IPS-NIHi11 (cell line): ENCODE measurements at regions not wholly inside any gene's neighbourhood (a gene's known extent, or its start where the extent isn't known, plus 50 kb on each side); places are given as distances from the start of the nearest gene placed in this dataset.

ENCODE experiments used
- DNase-seq: peaks from one replicate; pipeline ENCODE4 v3.0.0; 2012; ENCODE audit warnings: mixed read lengths, low spot score

DNA sequence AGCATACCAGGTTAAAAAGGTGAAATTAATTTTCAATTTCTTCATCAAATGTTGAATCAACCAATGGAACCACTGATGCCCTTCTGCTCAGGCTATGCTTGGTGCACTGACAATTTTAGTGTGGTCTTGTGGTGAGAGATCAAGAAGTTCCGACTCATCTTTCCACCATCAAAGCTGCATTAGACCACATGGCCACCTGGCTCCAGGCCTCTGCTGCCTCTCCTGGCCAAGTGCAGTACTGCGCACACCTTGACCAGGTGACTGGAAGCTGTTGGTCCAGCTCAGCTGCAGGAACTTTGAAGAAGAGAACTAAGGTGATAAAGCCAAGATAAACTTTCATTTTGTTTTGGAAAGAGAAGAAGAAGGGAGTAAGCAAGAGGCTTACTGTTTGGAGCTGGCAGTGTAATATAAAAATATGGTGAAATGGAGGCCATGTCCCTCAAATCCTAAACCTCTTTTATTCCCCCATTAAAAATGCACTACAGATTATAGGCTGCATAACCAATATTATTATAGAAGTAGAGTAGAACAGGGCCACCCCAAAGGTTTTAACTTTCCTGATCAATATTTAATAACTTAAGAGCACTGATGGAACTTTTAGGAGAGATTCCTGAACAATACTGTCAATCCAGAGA lies 315.5 kb upstream of the C9orf72 start:
- peak; percentile 50 for DNase-seq

DNA sequence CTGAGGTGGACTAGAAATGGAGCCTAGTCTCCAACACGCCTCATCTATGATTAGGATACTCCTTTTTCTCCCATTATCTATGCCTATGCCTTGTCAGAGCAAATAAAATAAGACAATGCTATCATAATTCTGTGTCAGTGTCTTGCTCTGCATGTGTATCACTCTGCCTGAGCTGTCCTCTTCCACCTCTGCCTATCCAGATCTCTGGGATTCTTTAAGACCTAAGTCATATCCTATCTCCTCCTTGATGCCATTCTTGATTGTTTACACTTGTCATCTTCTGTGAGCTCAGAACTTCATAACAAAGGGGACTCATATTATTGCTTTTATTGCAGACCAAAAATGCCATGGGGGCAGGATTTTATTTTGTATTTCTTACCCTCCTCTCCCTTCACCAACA lies 351.2 kb upstream of the C9orf72 start:
- DNase-seq = no peak

DNA sequence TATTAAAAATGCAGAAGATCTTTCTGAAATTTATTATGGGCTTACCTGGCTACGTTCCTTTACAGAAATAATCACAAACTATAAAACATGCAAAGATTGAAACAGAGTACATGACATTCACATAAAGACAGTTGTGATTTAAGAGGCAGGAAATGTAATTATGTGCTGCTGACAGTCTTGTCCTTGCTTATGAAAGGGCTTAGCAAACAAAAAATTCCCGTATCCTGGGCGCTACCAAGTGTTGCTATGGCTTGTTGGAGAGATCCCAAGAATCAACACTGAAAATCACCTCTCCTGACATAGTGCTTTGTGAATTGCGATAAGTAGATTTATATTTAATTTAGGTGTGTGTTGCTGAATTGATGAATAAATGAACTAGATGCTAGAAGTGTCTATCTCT lies 352.5 kb upstream of the C9orf72 start:
- no peak for DNase-seq

DNA sequence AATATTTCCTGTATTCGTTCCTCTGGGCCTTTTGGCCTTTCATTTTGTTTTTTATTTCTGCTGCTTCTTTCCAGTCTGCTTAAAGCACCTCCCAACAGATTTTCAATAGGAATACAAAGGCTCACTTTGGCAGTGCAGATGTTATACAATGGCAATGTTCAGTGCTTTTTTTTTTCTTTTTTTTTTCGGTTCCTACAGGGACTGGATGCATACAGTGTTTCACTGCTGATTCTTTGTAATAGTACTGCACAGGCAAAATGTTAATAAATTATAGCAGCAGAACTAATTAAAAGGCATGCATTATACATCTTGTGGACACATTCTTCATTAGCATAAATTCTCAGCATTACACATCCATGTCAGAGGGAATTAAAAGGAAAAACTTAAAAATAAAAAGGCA lies 356.6 kb upstream of the C9orf72 start:
- DNase-seq = no peak

DNA sequence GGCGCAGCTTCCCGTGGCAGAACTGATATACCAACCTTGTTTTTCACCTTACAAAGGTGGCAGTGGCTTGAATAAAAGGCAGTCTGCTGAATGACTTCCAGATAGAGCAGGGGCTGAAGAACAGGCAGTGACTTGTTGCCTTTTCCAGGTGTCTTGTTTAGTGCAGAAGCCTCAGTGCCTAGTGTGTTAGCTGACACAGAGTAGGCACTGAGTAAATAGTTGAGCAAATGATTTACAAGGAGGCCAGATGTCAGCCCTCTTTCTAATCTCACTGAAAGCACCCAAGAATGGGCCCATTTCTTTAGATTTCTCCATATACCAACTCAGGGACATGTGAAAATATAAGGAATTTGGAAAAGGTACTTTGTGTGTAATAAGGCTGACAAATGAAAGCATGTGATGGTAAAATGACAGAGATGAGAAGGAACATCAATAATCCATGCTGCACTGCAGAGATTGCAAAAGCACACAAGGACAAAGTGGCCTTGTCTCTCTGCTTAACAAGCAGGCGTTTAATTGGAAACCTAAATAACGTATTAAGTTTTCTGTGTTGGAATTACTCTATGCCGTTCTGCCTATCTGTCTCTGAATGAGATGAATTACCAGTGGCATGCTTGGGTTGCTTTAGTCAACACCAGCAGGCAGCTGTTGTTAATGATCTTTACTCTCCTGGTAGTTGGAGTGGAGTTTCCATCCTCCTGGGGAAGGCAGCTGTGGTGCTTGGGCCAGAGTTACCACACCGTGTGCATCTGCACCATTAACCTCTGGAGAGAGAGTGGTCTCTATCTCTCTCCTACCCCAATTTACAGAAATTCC lies 360.1 kb upstream of the C9orf72 start:
- no peak for DNase-seq

DNA sequence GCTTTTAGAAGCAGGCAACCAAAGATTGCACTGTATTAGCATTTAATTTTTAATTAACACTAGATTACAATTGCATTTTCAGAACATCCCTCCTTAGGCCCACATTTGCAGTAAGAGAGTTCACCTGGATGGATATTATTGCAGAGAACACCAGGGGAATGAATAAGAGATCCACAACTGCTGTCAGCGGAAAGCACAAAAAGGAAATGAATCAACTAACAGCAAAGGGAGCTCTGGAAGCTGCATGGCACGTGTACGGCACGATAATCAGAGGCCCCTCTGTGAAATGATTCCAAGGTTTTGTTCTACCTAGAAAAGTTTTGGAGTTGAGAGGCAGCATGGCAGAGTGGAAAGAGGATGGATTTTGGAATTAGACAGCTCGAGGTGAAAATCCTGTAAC lies 361.2 kb upstream of the C9orf72 start:
- DNase-seq = no peak

DNA sequence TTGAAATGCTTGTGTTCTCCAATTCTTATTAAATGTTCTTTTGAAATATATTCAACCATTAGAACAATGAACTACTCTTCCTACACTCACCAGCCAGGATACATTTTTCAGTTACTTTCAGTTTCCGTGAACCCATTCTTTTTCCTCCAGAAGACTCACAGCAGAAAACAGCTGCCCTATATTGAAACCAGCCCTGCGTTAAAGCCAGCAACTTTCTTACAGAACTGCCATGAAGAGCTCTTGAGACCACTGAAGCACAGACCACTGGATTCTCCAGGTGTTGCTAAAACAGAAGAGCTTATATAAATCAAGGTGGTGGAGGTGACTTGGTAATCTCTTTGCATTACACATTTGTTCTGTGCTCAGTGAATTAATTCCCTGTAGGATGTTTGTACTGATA lies 365.9 kb upstream of the C9orf72 start:
- DNase-seq = no peak

DNA sequence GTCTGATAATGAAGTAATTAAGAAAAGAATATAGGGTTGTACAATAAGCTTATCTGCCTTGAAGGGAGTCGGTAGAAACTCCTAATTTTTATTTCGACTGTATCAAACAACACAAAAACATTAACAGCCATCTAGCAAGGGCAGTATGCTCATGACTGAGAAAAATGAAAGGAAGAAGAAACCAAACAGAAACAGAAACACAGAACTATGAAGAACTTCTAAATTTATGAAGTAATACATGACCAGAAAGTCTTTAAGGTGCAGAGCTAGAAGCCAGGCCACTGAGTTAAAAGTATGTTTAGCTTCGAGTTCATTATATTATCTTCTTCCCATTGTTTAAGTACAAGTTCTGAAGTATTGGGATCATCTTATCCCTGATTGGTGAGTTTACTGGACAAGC lies 367.3 kb upstream of the C9orf72 start:
- no peak for DNase-seq

DNA sequence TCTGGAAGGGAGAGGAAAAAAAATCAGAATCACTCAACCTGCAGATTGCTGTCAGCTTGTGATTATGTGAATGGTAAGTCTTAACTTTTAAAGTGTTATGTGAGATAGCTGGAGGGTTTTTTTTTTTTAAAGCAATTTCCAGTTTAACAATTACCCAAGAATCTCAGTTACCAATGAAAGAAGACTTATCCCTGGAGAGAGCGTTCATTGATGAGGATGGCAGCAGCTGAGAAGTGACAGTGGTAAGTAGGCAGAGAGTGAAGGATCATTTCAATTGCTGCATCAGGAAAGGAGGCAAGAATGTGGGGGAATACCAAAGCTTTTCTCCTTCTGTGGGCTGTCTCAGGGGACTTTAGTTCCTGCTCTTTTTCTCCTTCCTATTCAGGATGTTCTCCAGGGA lies 370.2 kb upstream of the C9orf72 start:
- DNase-seq = no peak

DNA sequence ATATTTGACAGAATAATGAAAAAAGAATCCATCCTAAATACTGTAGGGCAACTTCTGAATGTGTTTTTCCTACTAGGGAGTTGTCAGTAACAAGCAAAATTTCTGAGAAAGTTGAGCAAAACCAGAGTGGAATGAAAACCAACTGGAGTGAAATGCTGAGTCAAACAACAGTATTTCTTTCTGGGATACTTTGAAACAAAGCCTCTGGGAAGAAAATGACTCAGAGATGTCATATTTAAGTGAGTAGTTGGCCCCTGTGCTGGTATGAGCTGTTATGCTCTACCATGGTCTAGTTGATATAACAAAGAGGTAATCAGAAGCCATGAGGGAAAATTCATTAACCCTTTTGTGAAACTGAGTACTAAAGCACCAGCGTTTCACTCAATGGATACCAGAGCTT lies 372.1 kb upstream of the C9orf72 start:
- no peak for DNase-seq

DNA sequence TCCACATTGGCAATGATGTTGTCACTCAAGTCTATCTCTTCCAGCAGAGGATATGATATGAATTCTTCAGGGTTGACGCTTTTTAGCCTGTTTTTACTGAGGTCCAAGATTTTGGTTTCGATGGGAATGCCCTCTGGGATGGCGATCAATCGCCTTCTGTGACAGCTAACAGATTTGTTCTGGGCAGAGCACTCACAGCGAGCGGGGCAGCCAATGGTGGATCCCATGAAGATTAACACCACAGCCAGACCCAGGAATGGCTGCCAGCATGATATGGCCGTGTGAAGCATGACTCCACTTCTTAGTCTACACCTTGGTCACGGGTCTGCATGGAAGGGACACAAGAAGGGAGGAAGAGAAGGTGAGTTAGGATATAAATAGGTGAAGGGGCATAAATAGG lies 377.1 kb upstream of the C9orf72 start:
- DNase-seq = no peak

DNA sequence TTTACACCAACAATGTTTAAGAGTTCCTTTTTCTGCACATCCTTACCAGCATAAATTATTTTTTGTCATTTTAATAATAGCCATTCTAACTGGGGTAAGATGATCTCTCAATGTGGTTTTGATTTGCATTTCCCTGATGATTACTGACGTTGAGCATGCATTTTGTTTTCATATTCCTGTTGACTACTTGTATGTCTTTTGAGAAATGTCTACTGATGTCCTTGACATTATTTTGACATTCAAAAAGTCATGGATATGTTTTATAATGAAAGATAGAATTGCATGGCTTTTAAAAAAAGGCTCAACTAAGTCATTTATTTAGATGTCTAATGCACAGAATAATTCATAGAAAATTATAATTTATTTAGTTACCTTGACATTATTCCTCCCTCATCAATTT lies 381.6 kb upstream of the C9orf72 start:
- DNase-seq = no peak

DNA sequence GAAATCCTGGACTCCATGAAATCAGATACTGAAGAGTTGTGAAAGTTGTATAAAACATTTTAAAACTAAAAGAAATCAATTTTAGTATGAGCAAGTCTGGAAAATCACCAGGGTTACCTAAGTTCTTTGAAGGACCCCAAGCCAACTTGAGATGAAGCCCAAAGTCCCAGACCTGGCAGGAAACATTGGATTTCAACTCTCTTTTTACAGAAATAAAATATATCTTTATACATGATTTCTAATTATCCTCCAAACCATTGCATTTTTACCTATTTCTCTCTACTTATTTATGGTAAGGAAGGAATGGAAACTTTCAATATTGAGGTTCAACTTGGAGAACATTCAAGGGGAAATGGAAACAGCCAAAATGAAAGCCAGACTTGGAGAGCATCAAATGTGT lies 390.6 kb upstream of the C9orf72 start:
- no peak for DNase-seq

DNA sequence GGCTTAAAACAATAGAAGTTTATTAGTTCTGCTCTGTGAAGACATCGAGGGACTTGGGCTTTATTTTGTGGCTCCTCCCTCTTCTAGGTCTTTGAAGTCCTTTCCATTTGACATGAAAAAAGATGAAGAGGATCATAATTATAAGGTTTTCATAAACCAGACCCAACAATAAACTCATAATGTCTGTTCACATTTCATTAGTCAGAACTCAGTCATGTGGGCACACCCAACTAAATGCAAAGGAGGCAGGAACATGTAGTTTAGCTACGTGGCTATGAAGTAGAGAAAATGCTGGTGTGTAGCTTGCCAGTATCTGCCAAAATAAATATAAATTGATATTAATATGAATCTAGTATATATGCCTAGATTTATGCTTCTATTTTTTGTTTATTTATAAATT lies 393.9 kb upstream of the C9orf72 start:
- no peak for DNase-seq

DNA sequence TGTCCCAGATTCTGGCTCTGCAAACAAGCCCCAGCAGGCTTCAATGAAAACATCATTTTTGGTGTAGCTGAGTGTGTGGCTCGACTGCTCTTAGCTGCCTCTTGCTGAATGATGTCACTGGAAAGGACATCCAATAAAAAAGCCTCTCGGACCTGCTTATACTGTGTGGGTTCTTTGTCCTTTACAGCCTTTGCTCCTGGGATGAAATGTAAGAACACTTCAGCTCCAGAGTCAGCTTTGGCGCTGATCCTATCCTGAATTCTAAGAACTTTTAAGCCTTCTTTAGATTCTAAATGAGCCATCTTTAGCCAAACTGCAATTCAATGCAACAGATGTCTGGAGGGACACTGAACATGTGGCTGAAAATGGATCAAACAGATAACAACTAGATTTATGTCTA lies 404.6 kb upstream of the C9orf72 start:
- no peak for DNase-seq

DNA sequence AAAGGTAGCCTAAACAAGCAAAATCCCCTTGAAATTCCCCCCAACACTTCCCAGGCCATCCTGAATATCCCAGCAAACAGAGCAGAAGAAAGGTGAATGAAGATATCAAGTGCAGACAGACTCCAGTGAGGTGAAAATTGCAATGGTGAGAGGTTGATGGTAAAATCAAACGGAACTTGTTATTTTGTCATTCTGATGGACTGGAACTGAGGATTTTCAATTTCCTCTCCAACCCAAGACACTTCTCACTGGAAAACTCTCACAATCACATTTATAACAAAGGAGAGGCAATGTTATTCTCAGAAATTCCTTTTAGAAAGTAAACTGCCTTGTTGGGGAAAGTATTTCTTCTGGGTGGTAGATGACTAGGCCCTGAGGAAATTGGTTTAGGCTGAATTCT lies 412.4 kb upstream of the C9orf72 start:
- no peak for DNase-seq

DNA sequence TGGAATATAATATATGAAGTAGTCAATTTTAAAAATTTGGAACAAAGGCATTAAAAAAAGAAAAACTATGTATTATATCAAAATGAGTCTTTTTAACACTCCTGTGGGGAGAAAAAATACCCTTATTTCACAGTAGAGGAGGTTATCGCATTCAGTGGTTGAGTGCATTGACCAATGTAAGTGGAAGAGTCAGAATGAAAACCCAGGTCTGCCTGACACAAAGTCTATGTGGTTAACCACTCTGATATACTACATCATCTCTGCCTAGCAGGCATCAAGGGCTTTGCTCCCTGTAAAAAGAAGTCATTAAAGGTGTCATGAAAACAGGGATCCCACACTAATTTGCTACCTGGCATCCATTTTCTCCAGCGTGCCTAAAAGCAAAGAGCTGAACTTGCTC lies 417.2 kb upstream of the C9orf72 start:
- no peak for DNase-seq

DNA sequence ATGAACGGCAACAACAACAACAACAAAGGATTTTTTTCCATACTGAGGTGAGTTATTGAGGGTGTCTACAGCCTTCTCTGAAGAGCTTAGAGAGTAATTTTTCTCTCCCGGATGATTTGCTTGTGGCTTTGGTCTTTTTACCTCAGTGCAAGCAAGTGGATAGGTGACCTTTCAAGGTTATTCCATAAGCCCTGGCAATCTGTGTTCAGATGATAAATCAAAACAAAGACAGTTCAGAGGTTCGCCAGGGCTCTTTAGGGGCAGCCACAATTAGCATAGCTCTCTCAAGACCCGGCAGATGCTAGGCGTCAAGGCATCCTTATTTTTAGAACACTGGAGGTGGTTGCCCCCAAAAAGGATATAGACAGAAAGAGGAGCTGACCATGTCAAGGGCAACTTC lies 417.9 kb upstream of the C9orf72 start:
- DNase-seq = no peak

DNA sequence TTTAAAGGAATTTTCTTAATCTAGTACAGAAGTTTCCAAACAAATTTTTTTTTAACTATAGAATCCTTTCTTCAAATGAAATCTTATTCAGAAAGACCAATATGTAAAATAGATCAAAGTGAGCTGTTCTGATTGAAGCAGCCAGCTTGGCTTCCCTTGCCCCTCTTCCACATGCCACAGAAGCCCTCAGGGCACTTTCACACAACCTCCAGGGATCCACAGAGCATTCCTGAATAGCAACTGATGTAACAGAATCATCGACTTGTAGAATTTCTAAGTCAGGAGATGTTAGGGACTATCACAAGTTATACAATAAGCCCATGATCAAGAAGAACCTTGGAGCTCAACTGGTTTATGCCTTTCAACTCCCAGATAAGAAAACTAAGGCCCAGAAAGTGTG lies 427.8 kb upstream of the C9orf72 start:
- DNase-seq = no peak

DNA sequence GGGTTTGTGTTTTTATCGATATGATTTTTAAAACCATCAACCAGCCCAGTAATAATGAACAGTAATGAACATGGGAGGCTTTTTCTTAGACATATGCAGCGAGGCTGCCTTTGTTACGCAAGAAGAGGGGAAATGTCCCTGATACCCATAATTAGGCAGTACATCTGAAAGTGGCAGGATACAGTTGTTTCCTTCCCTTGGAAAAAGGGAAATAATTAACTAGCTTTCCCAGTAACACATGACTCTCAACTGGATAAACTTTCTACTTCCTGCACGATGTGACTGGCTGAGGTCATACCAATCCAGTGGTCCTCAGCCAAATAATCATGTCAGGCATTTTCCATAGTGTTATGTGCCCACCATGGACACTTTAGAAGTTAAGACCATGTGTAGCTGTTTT lies 431.6 kb upstream of the C9orf72 start:
- no peak for DNase-seq

DNA sequence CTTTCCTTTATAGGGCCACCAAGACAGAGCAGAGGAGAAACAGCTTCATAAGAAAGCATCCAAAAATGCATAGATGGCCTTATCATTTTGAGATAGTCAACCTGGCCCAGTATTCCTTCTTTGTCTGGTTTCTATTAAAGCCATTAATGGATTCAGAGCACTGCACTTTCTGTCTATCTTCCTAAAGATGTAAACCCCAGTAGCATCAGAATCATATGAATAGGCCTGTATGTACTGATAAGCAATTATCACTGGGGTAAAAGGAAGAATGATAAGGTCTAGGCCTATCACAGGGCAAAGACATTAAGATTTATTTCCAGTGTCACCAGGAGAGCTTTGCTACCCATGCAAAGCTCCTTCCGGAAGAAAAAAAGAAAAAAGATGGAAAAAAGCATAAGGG lies 432.5 kb upstream of the C9orf72 start:
- no peak for DNase-seq

DNA sequence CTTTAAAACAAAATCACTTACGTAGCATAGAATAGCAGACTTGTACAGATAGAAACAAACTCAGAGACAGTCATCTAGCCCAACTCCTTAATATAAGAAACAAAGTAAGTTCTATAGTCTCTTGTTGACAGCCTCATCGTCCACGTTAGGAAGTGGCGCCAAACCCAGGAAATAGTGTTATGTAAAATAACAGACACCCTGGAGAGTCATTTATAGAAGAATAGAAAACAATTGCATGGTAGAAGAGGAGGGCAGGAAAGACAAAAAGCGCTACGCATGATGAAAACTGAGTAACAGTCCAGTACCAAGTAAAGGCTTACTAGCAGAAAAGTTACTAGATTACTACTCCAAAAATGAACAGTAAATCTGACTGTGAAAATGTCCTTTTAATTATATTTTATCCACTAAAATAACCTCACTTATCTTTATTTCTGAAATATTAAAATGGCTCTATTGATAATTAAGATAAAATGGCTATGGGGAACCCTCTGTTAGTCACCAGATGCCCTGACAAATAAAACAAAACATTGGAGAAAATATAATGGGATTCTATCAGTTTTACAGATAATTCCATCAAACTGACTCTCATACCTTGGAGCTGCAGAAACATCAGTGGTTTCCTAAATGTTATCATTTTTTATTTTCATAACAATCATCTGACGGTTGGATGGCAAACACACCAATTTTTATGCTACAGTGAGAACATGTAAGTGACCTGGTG lies 434.0 kb upstream of the C9orf72 start:
- DNase-seq = no peak

DNA sequence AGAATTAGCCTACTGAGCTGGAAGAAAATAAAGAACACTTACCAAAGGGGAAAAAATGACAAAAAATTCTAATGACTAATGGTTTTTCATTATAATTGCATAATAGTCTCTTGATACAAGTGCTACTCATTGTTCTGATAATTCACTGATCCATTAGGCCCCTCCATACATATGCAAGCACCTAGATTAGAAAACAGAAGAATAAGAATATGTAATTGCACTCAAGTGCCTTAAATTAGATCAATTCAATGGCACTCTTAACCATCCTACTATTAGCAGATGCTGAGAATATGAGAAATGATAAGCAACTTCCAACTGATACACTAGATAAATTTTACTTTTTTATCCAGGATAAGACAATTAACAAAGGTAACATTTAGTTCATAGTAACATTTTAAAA lies 440.9 kb upstream of the C9orf72 start:
- DNase-seq = no peak
